ENCODE measurements at regions not wholly inside any gene's neighbourhood (a gene's known extent, or its start where the extent isn't known, plus 50 kb on each side); places are given as distances from the start of the nearest gene placed in this dataset.
"Not testable (repeated sequence)": the region's sequence is repeated elsewhere in the genome, so short reads cannot be mapped to it uniquely, and the experiment has no call there.

DNA sequence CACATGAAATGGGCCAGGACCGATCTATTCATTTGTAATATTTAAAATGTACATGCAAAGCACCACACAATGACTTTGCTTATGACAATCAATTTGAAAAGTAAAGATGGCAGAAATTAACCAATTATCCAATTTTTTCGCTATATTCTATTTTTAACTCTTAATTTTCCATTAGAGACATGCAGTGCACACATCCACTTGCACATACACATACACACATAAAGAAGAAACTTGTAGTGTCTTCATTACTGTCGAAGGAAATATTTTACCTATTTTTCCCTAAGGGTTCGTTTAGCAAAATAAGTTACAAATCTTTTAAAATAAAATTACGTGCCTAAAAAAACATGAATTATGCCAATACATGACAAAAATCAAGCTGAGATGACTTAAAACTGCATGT is 194.3 kb upstream of the MDFIC2 start:
- TF ChIP-seq POLR2AphosphoS5 (IDR thresholded peaks at IDR 0.05; ENCODE audit: low read depth, low read length) (no peak), TAF1 (IDR thresholded peaks at IDR 0.05; ENCODE audit: borderline replicate concordance, low read depth, low read length) (no peak), POLR2A (IDR thresholded peaks at IDR 0.05; ENCODE audit: low read depth, low read length) (no peak)
- DNase-seq (ENCODE audit: insufficient read length) = no peak
- FAIRE-seq = no peak

DNA sequence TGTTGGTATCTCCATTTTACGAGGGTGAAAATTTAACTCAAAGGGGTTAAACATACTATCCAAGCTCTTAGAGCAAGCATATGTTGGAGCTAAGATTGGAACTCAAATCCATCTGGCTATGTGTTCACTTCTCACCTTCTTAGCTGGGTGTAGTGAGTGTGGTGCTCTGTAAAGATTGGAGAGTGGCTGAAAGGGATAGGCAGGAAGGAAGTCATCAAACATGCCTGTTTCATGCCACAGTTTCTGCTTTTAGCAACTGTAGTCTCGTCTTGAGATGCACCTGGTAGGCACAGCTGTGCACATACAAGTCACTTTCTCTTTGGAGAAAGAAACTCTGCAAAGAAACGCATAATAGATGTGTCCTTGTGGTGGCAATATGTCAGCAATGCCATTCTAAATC is 189.1 kb upstream of the MDFIC2 start:
- TF ChIP-seq POLR2AphosphoS5 (IDR thresholded peaks at IDR 0.05; ENCODE audit: low read depth, low read length) = no peak
- no peak for FAIRE-seq
- DNase-seq (ENCODE audit: insufficient read length) = no peak

DNA sequence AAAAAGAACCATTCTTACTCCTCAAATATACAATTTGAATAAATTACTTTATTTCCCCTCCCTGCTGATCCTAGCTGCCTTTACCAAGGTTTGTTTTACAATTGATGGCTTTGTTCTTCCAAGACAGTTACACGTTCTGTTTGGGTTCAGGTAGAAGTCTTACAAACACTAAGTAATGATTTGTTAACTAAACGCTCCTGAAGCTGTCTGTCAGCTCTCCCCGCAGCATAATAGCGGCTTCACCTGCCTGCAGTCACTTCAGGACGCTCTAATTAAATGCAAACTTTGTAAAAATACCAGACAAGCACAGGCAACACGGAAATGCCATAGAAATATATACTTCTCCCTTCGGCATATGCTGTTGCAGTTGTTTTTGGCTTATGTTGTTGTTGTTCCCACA is 176.4 kb upstream of the MDFIC2 start:
- DNase-seq (ENCODE audit: insufficient read length) (no peak), FAIRE-seq (no peak)
- TF ChIP-seq POLR2A (IDR thresholded peaks at IDR 0.05; ENCODE audit: low read depth, low read length) (no peak), TAF1 (IDR thresholded peaks at IDR 0.05; ENCODE audit: borderline replicate concordance, low read depth, low read length) (no peak), POLR2AphosphoS5 (IDR thresholded peaks at IDR 0.05; ENCODE audit: low read depth, low read length) (no peak)

DNA sequence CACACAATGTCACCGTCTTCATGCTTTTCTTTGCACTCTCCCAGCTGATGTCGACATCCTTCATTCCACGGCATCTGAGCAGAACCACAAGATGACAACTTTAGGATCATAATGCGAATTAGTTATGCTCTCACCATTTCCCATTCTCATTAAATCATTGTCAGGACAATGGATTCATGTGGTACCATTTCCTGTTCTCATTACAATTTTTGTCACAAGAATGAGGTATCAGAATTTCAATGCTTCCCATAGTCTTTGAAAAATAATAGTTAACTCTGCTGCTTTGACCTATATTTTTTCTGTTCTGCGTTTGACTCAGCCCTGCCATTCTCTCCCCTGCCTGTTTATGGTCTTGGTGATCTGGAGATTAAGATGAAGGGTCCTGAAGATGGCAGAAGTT is 175.7 kb upstream of the MDFIC2 start:
- no peak for TF ChIP-seq POLR2A (IDR thresholded peaks at IDR 0.05; ENCODE audit: low read depth, low read length)
- TF ChIP-seq TAF1 (IDR thresholded peaks at IDR 0.05; ENCODE audit: borderline replicate concordance, low read depth, low read length) = no peak
- TF ChIP-seq POLR2AphosphoS5 (IDR thresholded peaks at IDR 0.05; ENCODE audit: low read depth, low read length) = no peak
- DNase-seq (ENCODE audit: insufficient read length) (no peak), FAIRE-seq (no peak)

DNA sequence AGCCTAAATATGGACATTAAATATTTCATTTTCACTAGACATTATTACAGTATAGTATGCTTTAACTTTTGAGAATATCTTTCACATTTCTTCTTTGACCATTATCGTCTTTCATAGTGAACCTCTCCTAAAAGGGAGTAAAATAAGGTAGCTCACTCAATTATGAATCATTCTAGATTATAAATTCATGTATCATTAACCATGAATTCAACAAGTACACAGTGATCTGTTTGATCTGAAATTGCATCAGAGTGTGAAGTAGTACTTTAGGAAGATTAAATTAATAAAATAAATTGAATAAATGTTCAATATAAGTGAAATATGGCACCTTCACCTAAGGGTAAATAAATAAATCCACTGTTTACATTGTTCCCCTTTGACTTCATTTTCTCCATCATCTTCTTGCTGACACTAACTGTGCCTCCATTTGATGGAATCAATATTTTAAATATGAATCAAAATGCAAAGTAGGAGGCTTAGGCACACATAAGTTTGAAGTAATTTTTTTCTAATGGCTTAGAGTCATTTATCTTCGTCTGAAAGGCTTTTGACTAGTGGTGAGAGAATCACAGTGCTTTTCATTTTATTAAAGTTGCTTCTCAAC is 174.1 kb upstream of the MDFIC2 start:
- TF ChIP-seq POLR2AphosphoS5 (IDR thresholded peaks at IDR 0.05; ENCODE audit: low read depth, low read length) = no peak
- no peak for TF ChIP-seq TAF1 (IDR thresholded peaks at IDR 0.05; ENCODE audit: borderline replicate concordance, low read depth, low read length)
- TF ChIP-seq POLR2A (IDR thresholded peaks at IDR 0.05; ENCODE audit: low read depth, low read length) = no peak
- FAIRE-seq = no peak

GRCh38 chr3:70476174-70476573 is 163.7 kb upstream of the MDFIC2 start:
- FAIRE-seq (no peak), DNase-seq (ENCODE audit: insufficient read length) (no peak)
- TF ChIP-seq POLR2AphosphoS5 (IDR thresholded peaks at IDR 0.05; ENCODE audit: low read depth, low read length) = no peak
- TF ChIP-seq POLR2A (IDR thresholded peaks at IDR 0.05; ENCODE audit: low read depth, low read length) = no peak
- no peak for TF ChIP-seq TAF1 (IDR thresholded peaks at IDR 0.05; ENCODE audit: borderline replicate concordance, low read depth, low read length)

More for the DNA sequence above, 174.1 kb upstream of the MDFIC2 start:
- DNase-seq (ENCODE audit: insufficient read length) = no peak

DNA sequence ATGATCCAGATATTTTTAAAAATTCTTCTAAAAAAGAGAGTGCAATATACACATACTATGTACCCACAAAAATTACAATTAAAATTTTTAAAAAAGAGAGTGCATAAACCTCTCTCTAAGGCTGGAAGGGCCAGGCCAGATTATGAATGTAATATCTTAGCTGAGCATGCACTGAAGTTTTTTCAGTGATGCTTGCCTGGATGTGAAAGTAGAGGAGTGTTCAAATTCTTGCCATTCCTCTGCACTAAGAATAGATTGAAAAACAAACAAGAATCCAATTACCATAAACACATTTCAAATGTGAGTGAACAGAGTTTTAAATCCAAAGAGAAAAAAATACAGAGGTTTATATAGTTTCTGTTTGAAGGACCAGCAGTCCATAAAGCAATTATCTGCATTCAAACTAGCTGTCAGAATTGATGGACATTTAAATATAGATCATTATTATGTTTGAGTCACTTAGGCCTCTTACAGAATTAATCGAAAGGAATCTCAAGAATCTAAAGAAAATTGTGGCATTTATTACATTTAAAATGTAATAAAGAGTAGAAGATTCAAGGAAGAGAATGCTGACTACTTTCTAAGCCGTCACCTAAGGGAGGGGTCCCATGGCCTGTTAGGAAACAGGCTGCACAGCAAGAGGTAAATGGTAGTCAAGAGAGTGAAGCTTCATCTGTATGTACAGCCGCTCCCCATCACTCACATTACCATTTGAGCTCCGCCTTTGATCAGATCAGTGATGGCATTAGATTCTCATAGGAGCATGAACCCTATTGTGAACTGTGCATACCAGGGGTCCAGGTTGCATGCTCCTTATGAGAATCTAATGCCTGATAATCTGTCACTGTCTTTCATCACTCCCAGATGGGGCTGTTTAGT is 159.3 kb upstream of the MDFIC2 start:
- DNase-seq (ENCODE audit: insufficient read length) (no peak), FAIRE-seq (no peak)
- no peak for TF ChIP-seq POLR2A (IDR thresholded peaks at IDR 0.05; ENCODE audit: low read depth, low read length)
- TF ChIP-seq TAF1 (IDR thresholded peaks at IDR 0.05; ENCODE audit: borderline replicate concordance, low read depth, low read length) = no peak
- TF ChIP-seq POLR2AphosphoS5 (IDR thresholded peaks at IDR 0.05; ENCODE audit: low read depth, low read length) = no peak

DNA sequence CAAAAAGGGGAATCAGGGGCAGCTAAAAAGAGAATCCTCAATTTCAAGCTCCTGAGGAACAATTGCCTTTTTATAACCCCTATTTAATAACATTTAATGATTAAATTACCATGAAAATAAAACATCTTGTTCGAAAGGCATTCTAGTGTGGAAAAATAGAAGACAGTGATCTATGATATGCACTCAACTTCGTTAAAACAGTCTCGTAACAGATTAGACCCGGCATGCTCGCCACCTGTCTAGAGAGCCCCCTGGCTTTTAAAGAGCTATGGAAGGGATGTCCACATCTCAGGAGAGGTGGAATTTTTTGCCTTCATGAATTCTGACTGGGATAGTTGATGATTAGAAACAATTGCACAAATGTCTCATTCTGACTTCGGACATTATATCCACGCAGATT is 153.7 kb upstream of the MDFIC2 start:
- DNase-seq (ENCODE audit: insufficient read length) (no peak), FAIRE-seq (no peak)
- TF ChIP-seq TAF1 (IDR thresholded peaks at IDR 0.05; ENCODE audit: borderline replicate concordance, low read depth, low read length) = no peak
- TF ChIP-seq POLR2AphosphoS5 (IDR thresholded peaks at IDR 0.05; ENCODE audit: low read depth, low read length) = no peak
- no peak for TF ChIP-seq POLR2A (IDR thresholded peaks at IDR 0.05; ENCODE audit: low read depth, low read length)

- no peak for DNase-seq (ENCODE audit: insufficient read length)
- TF ChIP-seq POLR2A (IDR thresholded peaks at IDR 0.05; ENCODE audit: low read depth, low read length) (no peak), POLR2AphosphoS5 (IDR thresholded peaks at IDR 0.05; ENCODE audit: low read depth, low read length) (no peak), TAF1 (IDR thresholded peaks at IDR 0.05; ENCODE audit: borderline replicate concordance, low read depth, low read length) (no peak)
- no peak for FAIRE-seq
Measured at GRCh38 chr3:70464876-70465275, 152.4 kb upstream of the MDFIC2 start.

- TF ChIP-seq POLR2A (IDR thresholded peaks at IDR 0.05; ENCODE audit: low read depth, low read length) (no peak), TAF1 (IDR thresholded peaks at IDR 0.05; ENCODE audit: borderline replicate concordance, low read depth, low read length) (no peak), POLR2AphosphoS5 (IDR thresholded peaks at IDR 0.05; ENCODE audit: low read depth, low read length) (no peak)
- FAIRE-seq = no peak
- DNase-seq (ENCODE audit: insufficient read length) = no peak
Measured at GRCh38 chr3:70464465-70464864, 152.0 kb upstream of the MDFIC2 start.

GRCh38 chr3:70450220-70450619 is 137.8 kb upstream of the MDFIC2 start:
- FAIRE-seq; DNase-seq (ENCODE audit: insufficient read length): not testable (repeated sequence)

DNA sequence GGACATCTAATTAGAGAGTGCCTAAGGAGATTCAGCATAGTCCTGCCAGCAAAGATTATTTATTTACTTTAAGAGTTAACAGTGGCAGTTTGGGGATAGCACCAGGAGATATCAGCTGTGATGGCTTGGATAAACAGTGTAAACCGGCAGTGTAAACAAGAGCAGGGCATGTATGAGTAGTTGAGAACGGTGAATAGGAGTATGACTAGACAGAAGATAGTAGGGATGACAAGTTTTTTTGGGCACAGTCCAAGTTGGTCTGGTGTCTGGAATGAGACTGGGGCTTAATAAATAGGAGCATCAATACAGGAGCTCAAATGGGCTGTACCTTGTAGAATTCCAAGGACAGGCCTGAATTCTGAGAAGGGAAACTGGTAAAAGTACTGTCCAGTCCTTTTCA is 123.0 kb upstream of the MDFIC2 start:
- FAIRE-seq = not testable (repeated sequence)

More for the DNA sequence above, 123.0 kb upstream of the MDFIC2 start:
- not testable (repeated sequence) for DNase-seq (ENCODE audit: insufficient read length)
